Right lobe of liver (tissue), 4 donors: ENCODE measurements at regions not wholly inside any gene's neighbourhood (a gene's known extent, or its start where the extent isn't known, plus 50 kb on each side); places are given as distances from the start of the nearest gene placed in this dataset.

ENCODE experiments used
- CTCF ChIP-seq, 4 donors: fragments of 200-600 bp in 3 of 4; fragments of 450-650 bp in 1 of 4; IDR thresholded peaks; one replicate each; pipeline versions ENCODE4 v1.5.1 to v1.8.0; 2016 to 2022; ENCODE audit warnings: antibody characterized with exemption in 4 of 4, mild to moderate bottlenecking in 2 of 4
- POLR2A ChIP-seq: fragments of 450-650 bp; IDR thresholded peaks from one replicate; pipeline ENCODE4 v1.6.1; 2017; ENCODE audit warnings: antibody characterized with exemption, mild to moderate bottlenecking
- donor health status: DM: no; HTN: no; CAD: no.
- donor health status: DM: no; HTN: no; CAD: no.
- donor health status: DM: no; HTN: yes; CAD: no.

- TF ChIP-seq CTCF (IDR thresholded peaks at IDR 0.05), result no peak
- no peak for TF ChIP-seq POLR2A
These were observed 328.6 kb upstream of the SLC24A2 start for GRCh38 chr9:20117482-20117881.
